ENCODE measurements at regions not wholly inside any gene's neighbourhood (a gene's known extent, or its start where the extent isn't known, plus 50 kb on each side); places are given as distances from the start of the nearest gene placed in this dataset.

GRCh38 chr15:93171476-93171875, 82.5 kb upstream of the RGMA start:
- POLR2A ChIA-PET (ENCODE audit: unreplicated experiment): no interaction called here
- Histone ChIP-seq H3K4me3 (ENCODE audit: insufficient read depth, low read depth, low read length) (no peak overlapping the region), H3K9me1 (ENCODE audit: insufficient read depth, low read length) (no peaks in the 10 kb centered on the region), H2BK15ac (ENCODE audit: low read depth, low read length) (no peak overlapping the region), H2AK5ac (ENCODE audit: low read depth, low read length) (no peak overlapping the region), H3K9me3 (ENCODE audit: control insufficient read depth, insufficient read depth, low read length) (peaks cover 23% of the 10 kb centered on the region), H3K4me1 (ENCODE audit: control insufficient read depth, insufficient read depth, low read length) (no peaks in the 10 kb centered on the region), H2AK9ac (replicated peaks; ENCODE audit: low read depth, low read length, poor library complexity) (no peak overlapping the region), H4K5ac (ENCODE audit: low read depth, low read length) (no peak overlapping the region), H2BK5ac (ENCODE audit: low read depth, low read length, poor library complexity, severe bottlenecking) (no peak overlapping the region), H3K23ac (ENCODE audit: low read depth, low read length) (no peak overlapping the region), H3K27me3 (ENCODE audit: control insufficient read depth, insufficient read depth, low read length) (no peaks in the 10 kb centered on the region), H2BK20ac (ENCODE audit: low read depth, low read length) (no peak overlapping the region), H3K4me2 (ENCODE audit: low read depth, low read length) (no peak overlapping the region), H3K9ac (ENCODE audit: low read depth, low read length) (no peak overlapping the region), H2BK120ac (ENCODE audit: low read depth, low read length) (no peak overlapping the region), H3K79me1 (ENCODE audit: low read depth in 1 of 2, low read length in 2 of 2) (no peaks in the 10 kb centered on the region), H3K27ac (ENCODE audit: insufficient read depth, low read length) (no peak overlapping the region), H4K20me1 (ENCODE audit: insufficient read depth, low read length) (no peaks in the 10 kb centered on the region), H3K14ac (replicated peaks; ENCODE audit: low read depth, low read length) (no peak overlapping the region), H3K18ac (ENCODE audit: low read depth, low read length) (no peak overlapping the region), H4K91ac (ENCODE audit: insufficient read depth, low read depth, low read length) (no peak overlapping the region), H3K56ac (ENCODE audit: extremely low read depth, insufficient read depth, low read length) (no peak overlapping the region), H3K36me3 (ENCODE audit: control insufficient read depth, insufficient read depth, low read length) (no peaks in the 10 kb centered on the region), H3K4ac (ENCODE audit: low read depth, low read length) (no peak overlapping the region), H4K8ac (ENCODE audit: low read depth in 2 of 2, low read length in 2 of 2) (no peak overlapping the region), H2AFZ (replicated peaks; ENCODE audit: low read length, poor library complexity) (no peak overlapping the region)
- 30% methylated on average over 2 of the region's 3 CpGs; no CpG with 5 or more reads in 1 of the 2 experiments for WGBS, 2 experiments (ENCODE audit: extremely low coverage in 2 of 2, insufficient read length in 1 of 2)
- no peak for TF ChIP-seq CEBPB (IDR thresholded peaks at IDR 0.05; ENCODE audit: low read depth, low read length)
- TF ChIP-seq NFE2L2 (IDR thresholded peaks at IDR 0.05; ENCODE audit: low read depth, low read length): no peak
- TF ChIP-seq MXI1 (IDR thresholded peaks at IDR 0.05; ENCODE audit: borderline replicate concordance, low read depth, low read length): no peak
- TF ChIP-seq USF2 (IDR thresholded peaks at IDR 0.05; ENCODE audit: low read depth, low read length): no peak
- dilution Hi-C loops (cut with HindIII; ENCODE audit: low sequenced_read_pairs, unreplicated experiment): no loop called here
- ATAC-seq (ENCODE audit: low read depth) (no peak), DNase-seq (no peak)
- CTCF ChIA-PET: no interaction called here
- intact Hi-C loops (cut with micrococcal nuclease): no loop called here
- in situ Hi-C loops (cut with MboI; ENCODE audit: low sequenced_read_pairs): no loop called here
- BruUV-seq (replicated peaks): no TSS peak
